Ammon's horn (tissue), 1 donor: ENCODE measurements at regions not wholly inside any gene's neighbourhood (a gene's known extent, or its start where the extent isn't known, plus 50 kb on each side); places are given as distances from the start of the nearest gene placed in this dataset.
A peak's percentile ranks its signal among the peaks of the same experiment; 100 is the strongest.

Experiments
- DNase-seq: peaks from one replicate; pipeline ENCODE4 v3.0.0-alpha.2; 2016; ENCODE audit warnings: low spot score

DNA sequence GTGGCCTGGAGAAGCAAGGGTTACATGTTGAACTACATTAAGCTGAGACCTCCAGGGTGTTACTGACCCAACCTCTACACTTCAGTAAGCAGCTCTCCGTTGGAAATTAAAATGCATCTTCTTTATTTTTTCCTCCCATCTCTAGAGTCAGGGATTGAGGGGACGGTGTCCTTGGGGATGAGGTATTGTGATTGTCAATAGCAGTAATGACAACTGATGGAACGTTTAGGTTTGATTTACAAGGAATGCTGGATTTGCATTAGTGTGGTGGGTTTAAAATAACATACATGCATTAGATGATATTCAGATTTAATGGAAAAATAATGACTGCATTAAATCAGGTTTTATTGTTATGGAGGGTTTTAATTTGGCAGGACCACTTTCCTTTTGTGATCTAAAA, 82.9 kb upstream of the NTRK2 start:
- DNase-seq, result no peak

DNA sequence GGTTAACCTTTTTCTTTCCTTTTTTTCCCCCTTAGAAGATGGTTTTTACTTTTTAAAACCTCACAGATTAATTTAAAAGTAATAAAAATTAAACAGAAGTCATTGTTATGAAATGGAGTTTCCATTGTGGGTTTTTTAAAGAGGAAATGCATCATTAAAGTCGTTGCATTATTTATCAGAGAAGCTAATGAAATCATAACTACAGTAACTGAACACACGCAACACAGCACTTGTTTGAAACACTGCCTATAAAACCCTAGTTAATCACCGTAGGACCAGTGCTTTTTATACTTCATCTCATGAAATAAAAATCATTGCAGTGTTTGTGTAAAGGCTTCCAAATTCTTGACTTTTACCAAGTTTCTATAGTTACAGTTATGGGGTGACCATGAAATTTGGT, 82.4 kb upstream of the NTRK2 start:
- DNase-seq, result no peak

DNA sequence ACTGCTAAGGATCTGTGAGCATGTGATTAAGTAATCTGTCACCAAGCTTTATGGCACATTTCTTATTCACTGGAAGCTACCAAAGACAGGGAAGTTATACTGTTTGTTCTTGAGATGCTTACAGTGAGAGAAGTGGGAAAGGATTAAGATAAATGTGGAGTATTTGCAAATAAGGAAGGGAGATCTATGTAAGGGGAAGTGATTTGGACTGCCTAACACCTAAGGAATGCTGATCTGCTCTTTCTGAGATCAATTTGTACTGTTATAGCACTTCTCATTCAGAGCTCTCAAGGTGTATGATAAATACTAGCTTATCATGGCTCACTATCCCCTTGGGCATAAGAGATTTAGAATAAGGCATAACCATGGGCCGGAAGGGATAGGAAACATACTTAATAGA, 80.0 kb upstream of the NTRK2 start:
- no peak for DNase-seq

DNA sequence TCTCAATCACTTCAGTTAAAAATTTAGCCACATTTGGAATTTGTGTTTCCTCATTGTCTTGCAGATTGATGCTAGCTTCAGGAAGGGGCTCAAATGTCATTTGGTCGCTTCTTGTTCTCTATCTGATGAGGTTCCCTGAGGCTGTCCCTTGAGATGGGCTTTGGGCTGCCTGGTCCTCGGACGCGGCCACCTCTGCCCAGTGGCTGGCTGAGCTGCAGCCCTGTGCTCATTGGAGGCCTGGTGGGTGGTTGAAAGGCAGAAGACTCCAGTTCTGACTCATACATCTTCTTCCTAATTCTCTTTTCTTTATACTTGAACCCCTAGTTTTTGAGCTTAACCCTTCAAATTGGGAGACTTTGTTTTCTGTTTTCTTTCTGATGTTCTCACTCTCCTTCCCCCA, 78.8 kb upstream of the NTRK2 start:
- no peak for DNase-seq

DNA sequence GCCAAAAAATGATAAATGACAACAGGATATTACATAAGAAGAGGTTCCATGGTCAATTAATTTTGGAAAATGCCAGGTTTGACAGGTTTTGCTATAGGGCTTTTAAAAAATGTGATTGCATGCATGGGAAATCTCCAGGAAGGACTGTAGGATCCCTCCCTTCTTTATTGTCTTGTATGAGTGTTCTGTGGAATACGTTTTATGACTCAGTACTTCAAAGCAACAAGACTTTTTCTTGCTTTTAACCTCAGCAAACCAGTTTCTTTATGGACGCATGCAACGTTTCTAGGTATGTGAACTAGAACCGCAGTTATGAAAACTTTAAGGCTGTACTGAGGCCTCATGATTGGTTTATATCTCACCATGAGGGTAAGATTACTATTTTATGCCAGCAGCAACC, 76.6 kb upstream of the NTRK2 start:
- DNase-seq, result no peak

DNA sequence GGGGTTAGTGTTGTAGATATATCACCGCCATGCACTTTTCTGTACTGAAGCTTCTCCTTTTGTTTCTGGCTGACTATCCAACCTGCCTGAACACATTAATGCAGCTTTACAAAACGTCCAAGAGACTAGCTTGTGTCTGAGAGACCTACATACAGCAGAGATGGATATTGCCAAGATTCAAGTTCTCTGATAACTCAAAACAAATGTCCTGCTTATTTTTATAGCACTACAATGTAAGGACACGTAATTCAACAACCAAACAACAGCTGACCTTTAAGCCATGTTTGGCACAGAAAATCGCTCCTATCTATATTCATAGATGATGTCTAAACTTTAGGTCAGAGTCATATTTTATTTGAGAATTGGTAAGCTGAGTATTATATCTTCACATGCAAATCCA, 76.2 kb upstream of the NTRK2 start:
- no peak for DNase-seq

DNA sequence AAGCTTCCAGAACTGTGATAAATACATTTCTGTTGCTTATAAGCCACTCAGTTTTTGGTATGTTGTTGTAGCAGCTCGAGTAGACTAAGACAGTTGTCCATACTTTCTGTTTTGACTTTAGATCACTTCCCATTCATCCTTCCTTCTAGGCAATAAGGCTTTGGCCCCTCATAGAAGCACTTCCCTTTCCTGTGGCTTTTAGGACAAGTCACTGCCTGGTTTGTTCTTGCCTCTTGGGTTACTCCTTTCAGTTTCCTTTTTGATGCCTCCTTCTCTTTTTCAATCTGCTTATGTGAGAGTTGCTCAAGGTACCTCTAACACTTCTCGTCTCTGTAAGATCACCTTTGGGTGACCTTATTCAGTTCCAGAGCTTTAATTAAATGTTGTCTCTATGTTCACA, 72.4 kb upstream of the NTRK2 start:
- DNase-seq, result peak; percentile 53

DNA sequence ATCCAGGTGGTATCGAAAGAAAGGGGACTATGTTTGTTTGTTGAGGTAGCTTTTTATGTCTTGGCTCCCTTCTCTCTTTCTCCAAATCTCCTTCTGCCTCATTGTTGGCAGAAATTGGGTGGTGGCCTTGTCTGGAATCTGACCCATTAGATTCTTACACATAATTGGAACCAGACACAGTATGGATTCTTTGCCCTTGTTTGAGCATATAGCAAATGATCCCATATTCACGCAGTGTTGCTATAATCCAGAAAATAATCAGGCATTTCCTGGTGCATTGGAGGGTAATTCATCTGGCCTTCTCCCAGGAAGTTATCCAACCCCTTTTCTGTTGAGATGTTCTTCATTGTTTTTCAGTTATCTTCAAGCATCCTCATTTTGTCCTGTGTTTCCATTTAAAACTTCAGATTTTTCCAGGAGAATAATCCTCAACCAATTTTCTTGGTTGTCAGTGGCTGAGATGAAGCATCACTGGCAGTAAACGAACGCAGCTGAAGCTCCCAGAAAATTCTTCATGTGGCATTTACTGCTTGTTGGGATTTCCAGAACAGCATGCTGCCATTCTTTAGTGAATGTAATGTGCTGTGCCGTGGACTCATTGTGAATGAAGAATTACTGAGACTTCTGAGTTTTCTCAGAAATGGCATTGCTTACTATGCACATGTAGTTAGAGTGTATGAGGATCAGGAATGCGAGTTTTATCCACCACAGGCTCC, 70.5 kb upstream of the NTRK2 start:
- DNase-seq, result no peak

DNA sequence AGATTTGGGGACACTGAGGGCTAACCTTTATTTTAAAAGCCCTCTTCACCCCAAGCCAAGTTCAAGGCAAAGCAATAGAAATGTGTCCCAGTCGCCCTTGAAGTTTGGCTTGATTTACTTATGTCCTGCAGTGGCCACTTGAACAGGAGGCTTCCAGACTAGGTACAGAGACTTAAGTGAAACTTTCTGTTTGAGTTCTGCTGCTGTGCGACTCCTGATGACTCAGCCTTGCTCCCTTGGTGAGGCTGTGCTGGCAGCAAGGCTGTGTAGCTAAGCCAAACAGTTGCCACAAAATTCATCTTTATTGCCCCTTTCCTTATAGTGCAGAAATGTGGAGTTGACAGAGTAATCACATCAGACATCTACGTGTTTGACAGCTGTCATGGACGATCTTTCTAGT, 68.8 kb upstream of the NTRK2 start:
- DNase-seq, result no peak

DNA sequence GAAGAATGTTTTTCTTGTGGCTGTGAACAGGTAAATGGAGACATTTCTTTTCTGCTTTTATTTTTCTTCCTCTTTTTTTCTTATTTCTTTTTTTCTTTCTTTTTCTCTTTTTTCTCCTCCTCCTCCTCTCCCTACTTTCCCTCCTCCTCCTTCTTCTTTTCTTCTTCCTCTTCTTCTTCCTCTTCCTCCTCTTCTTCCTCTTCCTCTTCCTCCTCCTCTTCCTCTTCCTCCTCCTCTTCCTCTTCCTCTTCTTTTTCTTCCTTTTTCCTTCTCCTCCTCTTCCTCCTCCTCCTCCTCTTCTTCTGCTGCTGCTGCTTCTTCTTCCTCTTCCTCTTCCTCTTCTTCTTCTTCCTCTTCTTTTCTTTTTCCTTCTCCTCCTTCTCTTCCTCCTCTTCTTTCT, 65.3 kb upstream of the NTRK2 start:
- DNase-seq, result no peak

DNA sequence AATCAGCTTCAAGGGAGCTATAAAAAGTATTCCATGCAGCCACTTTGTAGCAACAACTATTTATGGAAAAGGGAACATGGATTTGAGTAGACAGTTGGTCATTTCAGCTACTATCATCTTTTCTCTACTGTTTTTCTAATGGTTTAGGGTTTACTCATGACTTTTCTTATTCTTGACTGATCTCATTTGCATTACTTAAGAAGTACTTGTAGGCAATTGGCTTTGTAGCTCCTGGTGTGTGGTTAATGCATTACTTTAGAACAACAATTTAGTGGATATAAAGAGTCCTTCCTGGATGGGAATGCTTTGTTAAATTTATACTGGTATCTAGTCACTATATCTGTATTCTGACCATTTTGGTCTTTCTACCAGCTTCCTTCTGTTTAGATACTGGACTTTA, 59.8 kb upstream of the NTRK2 start:
- no peak for DNase-seq

DNA sequence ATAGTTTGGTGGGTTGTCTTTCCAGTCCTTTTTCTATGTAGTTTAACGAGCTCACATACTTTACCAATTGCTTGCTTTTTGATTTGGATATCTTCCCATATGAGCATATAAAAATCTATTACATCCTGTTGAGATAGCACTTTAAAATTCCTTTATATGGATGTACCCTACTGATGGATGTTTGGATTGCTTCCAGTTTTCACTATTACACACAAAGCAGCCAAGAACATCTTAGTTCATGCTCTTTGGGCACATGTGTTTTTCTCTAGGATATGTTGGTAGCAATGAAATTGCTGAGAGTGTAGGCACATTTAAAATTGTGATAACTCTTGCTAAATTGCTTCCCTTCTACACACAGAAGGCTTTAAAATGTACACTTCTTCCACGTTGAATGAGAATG, 56.1 kb upstream of the NTRK2 start:
- no peak for DNase-seq

DNA sequence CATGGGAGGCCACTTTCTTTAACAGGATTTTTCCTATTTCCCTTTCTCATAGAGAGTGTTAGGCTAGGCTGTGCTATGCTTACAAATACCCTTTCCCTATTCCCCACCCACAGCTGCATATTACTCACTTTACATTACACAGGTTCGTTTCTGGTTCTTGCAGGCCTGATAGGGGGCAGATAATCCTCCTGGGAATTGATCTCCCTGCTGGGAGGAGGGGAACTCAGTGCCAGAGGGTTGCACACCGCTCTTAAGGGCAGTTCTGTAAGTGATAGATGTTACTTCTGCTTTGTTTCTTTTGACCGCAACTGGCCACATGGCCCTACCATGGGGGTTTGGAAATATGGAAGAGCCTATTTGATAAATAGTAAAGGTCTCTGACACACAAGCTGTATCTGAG, 54.0 kb upstream of the NTRK2 start:
- DNase-seq, result no peak

DNA sequence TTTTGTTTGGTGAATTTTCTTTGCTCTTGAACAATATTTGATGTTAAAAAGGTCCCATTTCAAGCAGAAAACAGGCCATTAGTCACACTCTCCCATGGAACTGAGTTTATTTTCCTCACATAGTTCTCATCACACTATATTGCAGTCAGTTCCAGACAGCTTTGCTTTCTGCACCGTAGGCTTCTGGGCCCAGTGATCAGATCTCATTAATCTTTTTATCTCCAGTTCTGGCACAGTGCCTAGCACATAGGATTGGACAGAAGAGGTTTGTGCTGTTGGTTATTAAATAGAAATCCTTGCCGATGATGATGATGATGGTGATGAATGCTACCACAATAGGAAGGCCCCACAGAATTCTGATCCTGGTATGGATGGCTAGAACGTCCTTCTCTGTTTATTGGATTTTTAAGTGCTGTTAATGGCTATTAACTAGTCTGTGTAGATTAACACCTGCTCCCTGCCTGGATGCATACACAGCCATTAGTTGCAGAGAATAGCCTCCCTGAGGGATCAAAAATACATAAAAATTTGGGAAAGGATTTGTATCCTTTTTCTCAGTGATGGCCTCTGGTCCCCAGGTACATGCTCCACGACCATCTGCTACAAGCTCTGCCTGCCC, 52.0 kb upstream of the NTRK2 start:
- DNase-seq, result no peak
